K562 (cell line): ENCODE measurements at regions not wholly inside any gene's neighbourhood (a gene's known extent, or its start where the extent isn't known, plus 50 kb on each side); places are given as distances from the start of the nearest gene placed in this dataset.

ENCODE experiments used
- ATAC-seq: fragments of 200-7000 bp; cut with Tn5 transposase; 3 replicates; pipeline ENCODE4 v1.9.1; 2020; ENCODE audit warnings: moderate library complexity
- BruUV-seq: library from RNA; stranded (reverse); fragments of 400-500 nt; replicated peaks from 2 replicates; lab custom pipeline; 2021; lab: Mats Ljungman, UMichigan
- CTCF ChIA-PET: fragments of 300-600 bp; formaldehyde crosslinking; extraction: SDS; loops from one replicate; lab custom pipeline; 2021; ENCODE audit warnings: low intra/inter-chr PET ratio; lab: Yijun Ruan, JAX
- POLR2A ChIA-PET: fragments of 300-600, 350-650 bp; sonication (Branson Sonifier 250); formaldehyde crosslinking; extraction: SDS; loops from one replicate; lab custom pipeline; 2021; ENCODE audit warnings: antibody characterized with exemption, inconsistent platforms; lab: Yijun Ruan, JAX
- DNase-seq, 4 experiments: peaks; one replicate each; pipeline versions ENCODE4 v3.0.0 to v3.0.0-alpha.2; 2011 to 2018; ENCODE audit warnings: low spot score in 3 of 4, mixed read lengths in 3 of 4; ENCODE audit errors: extremely low read depth in 1 of 4
- FAIRE-seq: peaks from 2 replicates; lab custom pipeline; 2011; peaks lifted over from hg19 to GRCh38; lab: Jason Lieb, UNC
- H2AFZ ChIP-seq: 2 replicates; pipeline ENCODE4 v1.6.0; 2011; ENCODE audit warnings: low read depth, low read length, control low read depth, inconsistent platforms
- H3K27ac ChIP-seq: fragments of 200-600 bp; 3 replicates; pipeline ENCODE4 v1.8.0; 2011; ENCODE audit warnings: low read depth, mild to moderate bottlenecking, control low read depth, inconsistent platforms, low read length, moderate library complexity, mixed read lengths; ENCODE audit errors: extremely low read depth
- H3K27me3 ChIP-seq, 2 experiments: fragments of 300-600 bp in 1 of 2; 2 replicates in 1 of 2; 3 replicates in 1 of 2; pipeline versions ENCODE4 v1.6.0 to v1.8.0; 2011; ENCODE audit warnings: inconsistent platforms in 2 of 2, low read length in 2 of 2, mild to moderate bottlenecking in 1 of 2, mixed read lengths in 1 of 2, moderate library complexity in 1 of 2; ENCODE audit not compliant: control insufficient read depth in 2 of 2, insufficient read depth in 2 of 2
- H3K36me3 ChIP-seq: fragments of 300-600 bp; 3 replicates; pipeline ENCODE4 v1.8.0; 2011; ENCODE audit warnings: mild to moderate bottlenecking, low read length, inconsistent platforms; ENCODE audit not compliant: control insufficient read depth, insufficient read depth
- H3K4me1 ChIP-seq, 2 experiments: fragments of 200-600 bp in 1 of 2; replicated peaks in 1 of 2; 2 replicates in 1 of 2; 3 replicates in 1 of 2; pipeline versions ENCODE4 v1.5.1 to v1.8.0; 2011; ENCODE audit warnings: inconsistent platforms in 2 of 2, low read length in 2 of 2, mild to moderate bottlenecking in 1 of 2, mixed read lengths in 1 of 2, moderate library complexity in 1 of 2; ENCODE audit not compliant: control insufficient read depth in 2 of 2, insufficient read depth in 2 of 2
- H3K4me2 ChIP-seq: 2 replicates; pipeline ENCODE4 v1.6.1; 2011; ENCODE audit warnings: low read length, control low read depth, inconsistent platforms, mixed read lengths; ENCODE audit not compliant: insufficient read depth
- H3K4me3 ChIP-seq: fragments of 200-600 bp; sonication (generic), shearing (Covaris generic); 2 replicates; pipeline ENCODE4 v1.5.1; 2016; ENCODE audit warnings: control low read depth, inconsistent platforms
- H3K79me2 ChIP-seq: fragments of 200-600 bp; 3 replicates; pipeline ENCODE4 v1.8.0; 2011; ENCODE audit warnings: low read length, inconsistent platforms; ENCODE audit not compliant: control insufficient read depth, insufficient read depth
- H3K9ac ChIP-seq, 2 experiments: 2 replicates each; pipeline versions ENCODE4 v1.6.0 to v1.6.1; 2011; ENCODE audit warnings: low read depth in 2 of 2, low read length in 2 of 2, control low read depth in 1 of 2, inconsistent platforms in 1 of 2, mild to moderate bottlenecking in 1 of 2, mixed read lengths in 1 of 2; ENCODE audit not compliant: insufficient read depth in 1 of 2
- H3K9me1 ChIP-seq: one replicate; pipeline ENCODE4 v1.6.0; 2011; ENCODE audit warnings: inconsistent platforms, mild to moderate bottlenecking, low read length, moderate library complexity; ENCODE audit not compliant: control insufficient read depth, insufficient read depth
- H3K9me3 ChIP-seq: replicated peaks from 2 replicates; pipeline ENCODE4 v1.5.1; 2011; ENCODE audit warnings: low read depth, low read length, inconsistent platforms; ENCODE audit not compliant: control insufficient read depth, insufficient read depth
- H4K20me1 ChIP-seq: replicated peaks from 2 replicates; pipeline ENCODE4 v1.6.1; 2011; ENCODE audit warnings: low read length, inconsistent platforms, mixed read lengths; ENCODE audit not compliant: control insufficient read depth, insufficient read depth
- C11orf30 ChIP-seq: fragments of 450-650 bp; IDR thresholded peaks from 2 replicates; pipeline ENCODE4 v1.6.1; 2016; ENCODE audit warnings: low read depth, mild to moderate bottlenecking
- ESRRB ChIP-seq: fragments of 250-450 bp; sonication (Bioruptor Pico); IDR thresholded peaks from 2 replicates; pipeline ENCODE4 v1.5.0; 2020; ENCODE audit warnings: mild to moderate bottlenecking, moderate library complexity, borderline replicate concordance
- MAFG ChIP-seq: fragments of 450-650 bp; conservative IDR thresholded peaks from 2 replicates; pipeline ENCODE4 v1.6.1; 2016; ENCODE audit warnings: missing genetic modification characterization, missing compliant biosample characterization
- STAT5A ChIP-seq: IDR thresholded peaks from 2 replicates; pipeline ENCODE4 v1.6.1; 2012; ENCODE audit warnings: low read length, inconsistent platforms, borderline replicate concordance
- TAF7 ChIP-seq: fragments of 450-650 bp; IDR thresholded peaks from 2 replicates; pipeline ENCODE4 v1.6.1; 2016; ENCODE audit warnings: missing genetic modification characterization, missing compliant biosample characterization
- ZFP36 ChIP-seq: fragments of 150-350 bp; IDR thresholded peaks from 2 replicates; pipeline ENCODE4 v1.6.1; 2018; ENCODE audit warnings: low read length, low read depth; ENCODE audit not compliant: partially characterized antibody
- ZNF316 ChIP-seq: fragments of 450-650 bp; IDR thresholded peaks from 2 replicates; pipeline ENCODE4 v1.6.1; 2016
- ZNF395 ChIP-seq: fragments of 200-800 bp; sonication (Bioruptor generic); IDR thresholded peaks from 2 replicates; pipeline ENCODE4 v1.6.1; 2017; ENCODE audit warnings: missing genetic modification characterization, missing compliant biosample characterization
- WGBS: fragments of 100-300 bp; shearing (Covaris generic); methylation state at CpG from one replicate; pipeline ENCODE4 v1.1.6; 2016; ENCODE audit warnings: low coverage, mixed read lengths; ENCODE audit not compliant: insufficient coverage; ENCODE audit errors: missing lambda C conversion rate; 5-methylcytosine and 5-hydroxymethylcytosine counted together
- in situ Hi-C: fragments of 300-500 bp; cut with MboI; formaldehyde crosslinking; loops from 4 replicates; pipeline ENCODE4 v1.15.0; 2018; ENCODE audit warnings: inconsistent platforms, mixed read lengths
- intact Hi-C: fragments of 100-400 bp; cut with micrococcal nuclease; formaldehyde crosslinking; loops from 2 replicates; pipeline ENCODE4 v1.14.2; 2022

DNA sequence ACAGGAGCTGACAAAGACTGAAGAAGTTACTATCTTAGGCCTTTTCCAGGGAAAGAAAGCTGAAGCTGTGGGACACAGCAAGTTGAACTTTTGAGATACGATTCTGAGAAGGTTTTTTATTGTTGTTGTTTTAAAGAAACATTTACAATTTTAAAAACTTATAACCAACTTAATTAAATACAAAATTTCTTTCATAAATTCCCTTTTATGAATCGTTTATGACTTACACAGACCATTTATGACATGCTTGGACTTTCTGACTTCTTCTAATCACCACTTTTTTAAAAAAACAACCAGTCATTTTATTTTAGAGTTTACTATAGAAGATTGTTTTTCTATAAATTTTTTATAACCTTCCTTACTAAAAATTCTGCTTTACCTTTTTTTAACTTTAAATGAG, 68.7 kb downstream of the DHRS2 start:
- H2AFZ ChIP-seq = no peak overlapping the region
- peak; percentile 74 for TF ChIP-seq ZFP36
- no peak for TF ChIP-seq STAT5A
- H3K4me2 ChIP-seq = no peak overlapping the region
- no peaks in the 10 kb centered on the region for H3K4me1 ChIP-seq
- in situ Hi-C loops = no loop called here
- H3K9ac ChIP-seq = no peak overlapping the region
- ATAC-seq (no peak), FAIRE-seq (no peak), DNase-seq (no peak)
- BruUV-seq = no TSS peak
- CTCF ChIA-PET = no interaction called here
- no peak overlapping the region for H3K4me3 ChIP-seq
- POLR2A ChIA-PET = interaction anchor here (0.7 to 1.2 kb wide), 2 partner anchors 10 to 13 kb away, joined by 3 to 4 read pairs; no protein-coding TSS in a partner anchor
- no peak overlapping the region for H3K27ac ChIP-seq
- intact Hi-C loops = no loop called here
- H3K27me3 ChIP-seq = no peaks in the 10 kb centered on the region; a peak in 1 of 5 replicates
- no peaks in the 10 kb centered on the region for H3K79me2 ChIP-seq
- no peaks in the 10 kb centered on the region for H3K9me1 ChIP-seq
- no peaks in the 10 kb centered on the region for H4K20me1 ChIP-seq
- no peaks in the 10 kb centered on the region; the same call in 1 of the 2 replicates for H3K9me3 ChIP-seq
- 4% methylated on average over 2 of the region's 2 CpGs for whole genome bisulfite sequencing
- H3K36me3 ChIP-seq = no peaks in the 10 kb centered on the region

- in situ Hi-C loops = no loop called here
- H3K9me3 ChIP-seq = no peaks in the 10 kb centered on the region; the same call in 1 of the 2 replicates
Measured at GRCh38 chr14:23707415-23707814, 71.3 kb downstream of the DHRS2 start.

More at GRCh38 chr14:23707415-23707814, 71.3 kb downstream of the DHRS2 start:
- Histone ChIP-seq H3K27me3 (no peaks in the 10 kb centered on the region; a peak in 1 of 5 replicates), H3K4me1 (no peaks in the 10 kb centered on the region), H4K20me1 (no peaks in the 10 kb centered on the region), H2AFZ (no peak overlapping the region), H3K27ac (no peak overlapping the region), H3K4me3 (no peak overlapping the region), H3K9ac (no peak overlapping the region), H3K79me2 (no peaks in the 10 kb centered on the region), H3K9me1 (no peaks in the 10 kb centered on the region), H3K36me3 (no peaks in the 10 kb centered on the region), H3K4me2 (no peak overlapping the region)
- BruUV-seq = no TSS peak
- ChIA-PET CTCF (no interaction called here), POLR2A (interaction anchor here (0.7 to 1.0 kb wide), 3 partner anchors 11 to 32 kb away, joined by 3 read pairs; no protein-coding TSS in a partner anchor)
- ATAC-seq (no peak), FAIRE-seq (no peak)
- intact Hi-C loops = no loop called here
- WGBS = 4% methylated on average over 5 of the region's 5 CpGs
- TF ChIP-seq ZNF316 (peak; percentile 73), MAFG (tag) (0 out of 2 replicates have a peak, but pooled peaks have one; percentile 11), ZNF395 (CRISPR knock-in tag) (no peak), C11orf30 (peak; percentile 45; the same call in 1 of the 2 replicates), ESRRB (CRISPR knock-in tag) (no peak), TAF7 (tag) (no peak)
- TF ChIP-seq, all 486 proteins: peak for 3
- DNase-seq = no peak
